ENCODE measurements at regions not wholly inside any gene's neighbourhood (a gene's known extent, or its start where the extent isn't known, plus 50 kb on each side); places are given as distances from the start of the nearest gene placed in this dataset.
"Not testable (repeated sequence)": the region's sequence is repeated elsewhere in the genome, so short reads cannot be mapped to it uniquely, and the experiment has no call there.

- no peak for TF ChIP-seq CTCF (IDR thresholded peaks at IDR 0.05; ENCODE audit: control insufficient read depth, insufficient read depth, low read depth, low read length, missing control alignments)
- no peak for DNase-seq (ENCODE audit: low read depth)
- no peak overlapping the region for H3K4me3 ChIP-seq (ENCODE audit: control insufficient read depth, low read depth, low read length)
Measured at GRCh38 chr9:89951675-89952074, 346.9 kb downstream of the GADD45G start.

- H3K4me3 ChIP-seq (ENCODE audit: control insufficient read depth, low read depth, low read length) = no peak overlapping the region
- DNase-seq (ENCODE audit: low read depth) = no peak
- no peak for TF ChIP-seq CTCF (IDR thresholded peaks at IDR 0.05; ENCODE audit: control insufficient read depth, insufficient read depth, low read depth, low read length, missing control alignments)
Measured at GRCh38 chr9:89952401-89952800, 347.6 kb downstream of the GADD45G start.

- DNase-seq (ENCODE audit: low read depth); H3K4me3 ChIP-seq (ENCODE audit: control insufficient read depth, low read depth, low read length): not testable (repeated sequence)
Measured at GRCh38 chr9:89953263-89953662, 348.5 kb downstream of the GADD45G start.

GRCh38 chr9:89953824-89954615 is 349.2 kb downstream of the GADD45G start:
- DNase-seq (ENCODE audit: low read depth) = no peak
- H3K4me3 ChIP-seq (ENCODE audit: control insufficient read depth, low read depth, low read length) = no peak overlapping the region
- TF ChIP-seq CTCF (IDR thresholded peaks at IDR 0.05; ENCODE audit: control insufficient read depth, insufficient read depth, low read depth, low read length, missing control alignments) = no peak

- TF ChIP-seq CTCF (IDR thresholded peaks at IDR 0.05; ENCODE audit: control insufficient read depth, insufficient read depth, low read depth, low read length, missing control alignments) = no peak
- H3K4me3 ChIP-seq (ENCODE audit: control insufficient read depth, low read depth, low read length) = no peak overlapping the region
- no peak for DNase-seq (ENCODE audit: low read depth)
Measured at GRCh38 chr9:89955144-89955543, 350.3 kb downstream of the GADD45G start.

GRCh38 chr9:89955626-89956025 is 350.8 kb downstream of the GADD45G start:
- no peak for DNase-seq (ENCODE audit: low read depth)
- TF ChIP-seq CTCF (IDR thresholded peaks at IDR 0.05; ENCODE audit: control insufficient read depth, insufficient read depth, low read depth, low read length, missing control alignments) = no peak
- no peak overlapping the region for H3K4me3 ChIP-seq (ENCODE audit: control insufficient read depth, low read depth, low read length)

GRCh38 chr9:89956331-89956730 is 351.5 kb downstream of the GADD45G start:
- no peak for TF ChIP-seq CTCF (IDR thresholded peaks at IDR 0.05; ENCODE audit: control insufficient read depth, insufficient read depth, low read depth, low read length, missing control alignments)
- no peak for DNase-seq (ENCODE audit: low read depth)
- no peak overlapping the region for H3K4me3 ChIP-seq (ENCODE audit: control insufficient read depth, low read depth, low read length)
